H1 (cell line): ENCODE measurements at regions not wholly inside any gene's neighbourhood (a gene's known extent, or its start where the extent isn't known, plus 50 kb on each side); places are given as distances from the start of the nearest gene placed in this dataset.

Experiments used
- CBX8 ChIP-seq: fragments of 300-800, 300-1000 bp; sonication (generic); IDR thresholded peaks from 2 replicates; pipeline ENCODE4 v1.7.1; 2016; ENCODE audit warnings: low read depth, low read length, borderline replicate concordance
- CTBP2 ChIP-seq: IDR thresholded peaks from 2 replicates; pipeline ENCODE4 v1.7.0; 2011; ENCODE audit warnings: borderline replicate concordance, mild to moderate bottlenecking, moderate library complexity, mixed read lengths, low read length; ENCODE audit not compliant: insufficient read depth, insufficient read length
- CTCF ChIP-seq, 3 experiments: IDR thresholded peaks; 1 replicate in 2 of 3; 2 replicates in 1 of 3; pipeline versions ENCODE4 v1.5.1 to v1.6.1; 2011; ENCODE audit warnings: low read length in 3 of 3, mild to moderate bottlenecking in 3 of 3, inconsistent platforms in 2 of 3, low read depth in 1 of 3, moderate library complexity in 1 of 3; ENCODE audit not compliant: insufficient read depth in 1 of 3; ENCODE audit errors: control extremely low read depth in 1 of 3
- KDM4A ChIP-seq: IDR thresholded peaks from one replicate; pipeline ENCODE4 v1.7.1; 2012; ENCODE audit warnings: low read depth, mild to moderate bottlenecking, moderate library complexity, low read length, inconsistent platforms; ENCODE audit not compliant: severe bottlenecking
- MAFK ChIP-seq: IDR thresholded peaks from 2 replicates; pipeline ENCODE4 v1.6.1; 2012; ENCODE audit warnings: low read depth, mild to moderate bottlenecking, improper control_type of control experiment, low read length

DNA sequence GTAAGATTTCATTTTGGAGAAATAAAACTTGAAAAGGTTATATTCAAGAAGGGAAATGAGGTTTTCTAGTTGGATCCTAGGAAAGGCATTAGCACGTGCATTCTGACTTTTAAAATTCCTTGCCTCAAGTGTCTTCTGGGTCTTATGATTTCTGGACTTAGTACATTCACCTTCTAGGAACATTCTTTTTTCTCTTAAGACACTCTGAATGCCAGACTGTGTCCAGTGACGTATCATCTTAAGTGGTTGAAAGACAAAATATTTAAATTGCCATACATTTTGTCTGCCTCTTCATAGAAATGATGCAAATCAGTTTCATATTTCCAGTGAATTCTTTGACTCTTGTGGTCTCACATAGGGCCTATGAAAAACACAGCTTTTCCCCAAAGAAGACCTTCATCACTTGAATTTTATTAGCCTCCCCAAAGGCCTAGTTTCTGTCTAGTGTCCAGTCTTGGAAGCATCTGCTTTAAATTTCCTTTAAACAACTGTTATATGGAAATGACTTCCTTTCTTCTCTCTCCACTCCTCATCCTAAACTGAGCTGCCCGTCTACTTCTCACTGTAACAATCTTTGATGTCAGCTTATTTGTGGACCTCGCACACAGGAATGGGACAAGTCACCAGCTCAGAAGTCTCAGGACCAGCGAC lies 187.2 kb downstream of the HLX start (continued):
- TF ChIP-seq KDM4A (no peak), CBX8 (no peak), CTBP2 (no peak), MAFK (no peak), CTCF (IDR thresholded peaks at IDR 0.05; ENCODE audit: control extremely low read depth in 1 of 3, insufficient read depth in 1 of 3, low read depth in 1 of 3, low read length in 3 of 3) (no peak)
- TF ChIP-seq, all 59 proteins: peak for 0
